HepG2 (cell line): ENCODE measurements at regions not wholly inside any gene's neighbourhood (a gene's known extent, or its start where the extent isn't known, plus 50 kb on each side); places are given as distances from the start of the nearest gene placed in this dataset.

Experiments
- ATAC-seq: fragments of 200-7000 bp; cut with Tn5 transposase; 3 replicates; pipeline ENCODE4 v1.9.1; 2020; ENCODE audit warnings: mild to moderate bottlenecking, moderate library complexity
- BruUV-seq: library from RNA; stranded (reverse); fragments of 400-500 nt; replicated peaks from 2 replicates; lab custom pipeline; 2021; lab: Mats Ljungman, UMichigan
- CTCF ChIA-PET: fragments of 300-600 bp; formaldehyde crosslinking; extraction: SDS; loops from one replicate; lab custom pipeline; 2021; ENCODE audit warnings: low total read pairs, inconsistent platforms, low intra/inter-chr PET ratio; lab: Yijun Ruan, JAX
- POLR2A ChIA-PET: fragments of 350-600 bp; sonication (Branson Sonifier 250); formaldehyde crosslinking; loops from one replicate; lab custom pipeline; 2020; ENCODE audit warnings: antibody characterized with exemption, inconsistent platforms; lab: Yijun Ruan, JAX
- DNase-seq: peaks from one replicate; pipeline ENCODE4 v3.0.0-alpha.2; 2015; ENCODE audit warnings: low spot score
- FAIRE-seq: peaks from 3 replicates; lab custom pipeline; 2011; peaks lifted over from hg19 to GRCh38; lab: Jason Lieb, UNC
- H2AFZ ChIP-seq: one replicate; pipeline ENCODE4 v1.6.1; 2011; ENCODE audit warnings: low read length, inconsistent platforms
- H3K27ac ChIP-seq: fragments of 300-600 bp; 3 replicates; pipeline ENCODE4 v1.8.0; 2011; ENCODE audit warnings: mixed run types, mild to moderate bottlenecking, mixed read lengths, low read length, inconsistent platforms; ENCODE audit not compliant: insufficient read depth; ENCODE audit errors: extremely low read length
- H3K27me3 ChIP-seq, 2 experiments: fragments of 200-600 bp in 1 of 2; 2 replicates in 1 of 2; 3 replicates in 1 of 2; pipeline versions ENCODE4 v1.6.0 to v1.8.0; 2011; ENCODE audit warnings: low read length in 2 of 2, mild to moderate bottlenecking in 2 of 2, moderate library complexity in 2 of 2, inconsistent platforms in 1 of 2; ENCODE audit not compliant: insufficient read depth in 2 of 2, control insufficient read depth in 1 of 2
- H3K36me3 ChIP-seq, 2 experiments: fragments of 200-600 bp in 1 of 2; replicated peaks in 1 of 2; 2 replicates in 1 of 2; 3 replicates in 1 of 2; pipeline versions ENCODE4 v1.5.1 to v1.8.0; 2011; ENCODE audit warnings: low read length in 2 of 2, inconsistent platforms in 1 of 2; ENCODE audit not compliant: insufficient read depth in 2 of 2, control insufficient read depth in 1 of 2
- H3K4me1 ChIP-seq: 2 replicates; pipeline ENCODE4 v1.5.1; 2012; ENCODE audit warnings: low read length, inconsistent platforms; ENCODE audit not compliant: insufficient read depth
- H3K4me2 ChIP-seq: 2 replicates; pipeline ENCODE4 v1.6.0; 2011; ENCODE audit warnings: low read depth, low read length, inconsistent platforms
- H3K4me3 ChIP-seq, 3 experiments: fragments of 200-600 bp in 1 of 3; sonication (generic), shearing (Covaris generic) in 1 of 3; replicated peaks in 1 of 3; 2 replicates each; pipeline ENCODE4 v1.5.1; 2011 to 2016; ENCODE audit warnings: low read length in 3 of 3, inconsistent platforms in 2 of 3, low read depth in 2 of 3, mild to moderate bottlenecking in 2 of 3, control low read depth in 1 of 3, mixed read lengths in 1 of 3; ENCODE audit not compliant: insufficient read depth in 1 of 3
- H3K79me2 ChIP-seq: one replicate; pipeline ENCODE4 v1.6.1; 2011; ENCODE audit warnings: low read length, inconsistent platforms; ENCODE audit not compliant: insufficient read depth
- H3K9ac ChIP-seq: 2 replicates; pipeline ENCODE4 v1.6.0; 2011; ENCODE audit warnings: mild to moderate bottlenecking, low read depth, low read length, inconsistent platforms; ENCODE audit not compliant: insufficient read depth
- H3K9me3 ChIP-seq: 2 replicates; pipeline ENCODE4 v1.5.1; 2012; ENCODE audit warnings: mild to moderate bottlenecking, low read length
- H4K20me1 ChIP-seq: 2 replicates; pipeline ENCODE4 v1.6.0; 2011; ENCODE audit warnings: inconsistent platforms, mild to moderate bottlenecking, low read length, moderate library complexity; ENCODE audit not compliant: insufficient read depth
- ATF3 ChIP-seq: sonication (generic); formaldehyde crosslinking; IDR thresholded peaks from 2 replicates; pipeline ENCODE4 v1.4.0; 2020; ENCODE audit warnings: missing genetic modification reagents
- KLF9 ChIP-seq: IDR thresholded peaks from 2 replicates; pipeline ENCODE4 v1.6.1; 2016; ENCODE audit warnings: low read depth
- NFIB ChIP-seq: sonication (generic); formaldehyde crosslinking; IDR thresholded peaks from 2 replicates; pipeline ENCODE4 v1.9.0; 2021; ENCODE audit warnings: missing genetic modification reagents, mild to moderate bottlenecking, borderline replicate concordance
- NFRKB ChIP-seq: fragments of 450-650 bp; IDR thresholded peaks from 2 replicates; pipeline ENCODE4 v1.6.1; 2017
- RNF2 ChIP-seq: fragments of 450-650 bp; conservative IDR thresholded peaks from 2 replicates; pipeline ENCODE4 v1.6.1; 2016; ENCODE audit warnings: low read depth
- SP5 ChIP-seq: IDR thresholded peaks from 2 replicates; pipeline ENCODE4 v1.6.1; 2016; ENCODE audit warnings: low read depth, borderline replicate concordance
- STAG1 ChIP-seq: sonication (generic); formaldehyde crosslinking; IDR thresholded peaks from 2 replicates; pipeline ENCODE4 v1.4.0; 2020; ENCODE audit warnings: missing genetic modification reagents
- THAP9 ChIP-seq: sonication (generic); formaldehyde crosslinking; IDR thresholded peaks from 2 replicates; pipeline ENCODE4; 2020; ENCODE audit warnings: missing genetic modification reagents, mild to moderate bottlenecking, borderline replicate concordance
- YEATS2 ChIP-seq: sonication (generic); formaldehyde crosslinking; IDR thresholded peaks from 2 replicates; pipeline ENCODE4 v1.4.0; 2020; ENCODE audit warnings: missing genetic modification reagents, borderline replicate concordance
- ZNF446 ChIP-seq: sonication (generic); formaldehyde crosslinking; IDR thresholded peaks from 2 replicates; pipeline ENCODE4 v1.5.0; 2020; ENCODE audit warnings: mild to moderate bottlenecking, missing genetic modification reagents
- ZNF7 ChIP-seq: IDR thresholded peaks from 2 replicates; pipeline ENCODE4 v1.6.1; 2016; ENCODE audit warnings: missing biosample characterization, missing genetic modification reagents
- ZNF724P ChIP-seq: sonication (generic); formaldehyde crosslinking; IDR thresholded peaks from 2 replicates; pipeline ENCODE4 v1.8.0; 2022; ENCODE audit warnings: missing genetic modification reagents, borderline replicate concordance
- ZSCAN9 ChIP-seq: IDR thresholded peaks from 2 replicates; pipeline ENCODE4 v1.6.1; 2016; ENCODE audit warnings: borderline replicate concordance
- WGBS: methylation state at CpG from one replicate; pipeline ENCODE4 v1.1.6; 2017; ENCODE audit warnings: low lambda C conversion rate; 5-methylcytosine and 5-hydroxymethylcytosine counted together
- in situ Hi-C: cut with HindIII; loops from 2 replicates; pipeline ENCODE4 v1.10.0; 2017; ENCODE audit warnings: low pct_unique_long_range_greater_than_20kb; ENCODE audit not compliant: extremely low pct_ligation_motif_present
- intact Hi-C: fragments of 100-400 bp; cut with micrococcal nuclease; formaldehyde crosslinking; loops from one replicate; pipeline ENCODE4 v1.10.0; 2022; ENCODE audit not compliant: unreplicated experiment
- TF ChIP-seq, protein P1 (sequence below): sonication (generic); formaldehyde crosslinking; IDR thresholded peaks from 2 replicates; pipeline ENCODE4 v1.5.0; 2020; ENCODE audit warnings: missing genetic modification reagents

- Histone ChIP-seq H3K9ac (no peak overlapping the region), H3K27ac (no peak overlapping the region), H3K4me1 (no peaks in the 10 kb centered on the region), H3K4me2 (no peak overlapping the region), H3K79me2 (no peaks in the 10 kb centered on the region), H3K9me3 (no peaks in the 10 kb centered on the region), H2AFZ (no peak overlapping the region), H3K27me3 (no peaks in the 10 kb centered on the region), H4K20me1 (no peaks in the 10 kb centered on the region), H3K36me3 (no peaks in the 10 kb centered on the region), H3K4me3 (no peak overlapping the region)
- in situ Hi-C loops: loop anchor here (25.0 kb wide), 1 partner anchor 1106 kb away; the partner anchor contains the start of gene PTGER4
- no peak for DNase-seq
- no TSS peak for BruUV-seq
- FAIRE-seq: no peak
- no peak for ATAC-seq
- 3% methylated on average over 1 of the region's 1 CpG for WGBS
- TF ChIP-seq ZNF7 (CRISPR knock-in tag) (no peak), ATF3 (CRISPR knock-in tag) (no peak), STAG1 (CRISPR knock-in tag) (no peak)
- POLR2A ChIA-PET: no interaction called here
- CTCF ChIA-PET: no interaction called here
- intact Hi-C loops: loop anchor here (5.0 kb wide), 1 partner anchor 1156 kb away; no protein-coding TSS in a partner anchor
Measured at GRCh38 chr5:39580702-39581453, 156.1 kb upstream of the DAB2 start.

- FAIRE-seq (no peak), DNase-seq (no peak), ATAC-seq (no peak)
- intact Hi-C loops: loop anchor here (1.0 to 5.0 kb wide), 4 partner anchors 113 to 1158 kb away; no protein-coding TSS in a partner anchor
- no peaks in the 10 kb centered on the region for H3K36me3 ChIP-seq
- in situ Hi-C loops: loop anchor here (25.0 kb wide), 1 partner anchor 1108 kb away; the partner anchor contains the start of gene PTGER4
- H4K20me1 ChIP-seq: no peaks in the 10 kb centered on the region
- H3K4me3 ChIP-seq: no peak overlapping the region
- no peaks in the 10 kb centered on the region for H3K79me2 ChIP-seq
- H3K27ac ChIP-seq: no peak overlapping the region
- BruUV-seq: no TSS peak
- WGBS: 12% methylated on average over 3 of the region's 3 CpGs
- H3K4me1 ChIP-seq: no peaks in the 10 kb centered on the region
- H3K4me2 ChIP-seq: no peak overlapping the region
- H2AFZ ChIP-seq: no peak overlapping the region
- ChIA-PET POLR2A (no interaction called here), CTCF (interaction anchor here (1.8 kb wide), 1 partner anchor 1108 kb away, joined by 15 read pairs; no protein-coding TSS in a partner anchor)
- H3K9ac ChIP-seq: no peak overlapping the region
- H3K27me3 ChIP-seq: no peaks in the 10 kb centered on the region
- no peaks in the 10 kb centered on the region for H3K9me3 ChIP-seq
- TF ChIP-seq NFIB (CRISPR knock-in tag): no peak
- TF ChIP-seq THAP9: no peak
- TF ChIP-seq ZNF724P: no peak
- TF ChIP-seq NFRKB: no peak
- TF ChIP-seq KLF9 (CRISPR knock-in tag): no peak
- no peak for TF ChIP-seq ZSCAN9 (CRISPR knock-in tag)
- TF ChIP-seq SP5 (CRISPR knock-in tag): no peak
- TF ChIP-seq ZNF446 (CRISPR knock-in tag): no peak
- TF ChIP-seq RNF2: no peak
- TF ChIP-seq, protein P1, sequence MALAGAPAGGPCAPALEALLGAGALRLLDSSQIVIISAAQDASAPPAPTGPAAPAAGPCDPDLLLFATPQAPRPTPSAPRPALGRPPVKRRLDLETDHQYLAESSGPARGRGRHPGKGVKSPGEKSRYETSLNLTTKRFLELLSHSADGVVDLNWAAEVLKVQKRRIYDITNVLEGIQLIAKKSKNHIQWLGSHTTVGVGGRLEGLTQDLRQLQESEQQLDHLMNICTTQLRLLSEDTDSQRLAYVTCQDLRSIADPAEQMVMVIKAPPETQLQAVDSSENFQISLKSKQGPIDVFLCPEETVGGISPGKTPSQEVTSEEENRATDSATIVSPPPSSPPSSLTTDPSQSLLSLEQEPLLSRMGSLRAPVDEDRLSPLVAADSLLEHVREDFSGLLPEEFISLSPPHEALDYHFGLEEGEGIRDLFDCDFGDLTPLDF (CRISPR knock-in tag): no peak
- TF ChIP-seq YEATS2: no peak
Measured at GRCh38 chr5:39579750-39580149, 155.0 kb upstream of the DAB2 start.
